ENCODE measurements at regions not wholly inside any gene's neighbourhood (a gene's known extent, or its start where the extent isn't known, plus 50 kb on each side); places are given as distances from the start of the nearest gene placed in this dataset.
"Not testable (repeated sequence)": the region's sequence is repeated elsewhere in the genome, so short reads cannot be mapped to it uniquely, and the experiment has no call there.

- TF ChIP-seq POU2F2 (IDR thresholded peaks at IDR 0.05; ENCODE audit: borderline replicate concordance, low read depth, low read length), result peak; percentile 75; the same call in 1 of the 3 replicates
- TF ChIP-seq CBX3 (IDR thresholded peaks at IDR 0.05; ENCODE audit: borderline replicate concordance, low read depth), result no peak
- WGBS (ENCODE audit: insufficient coverage, insufficient replicate concordance, low lambda C conversion rate, missing lambda C conversion rate), result 56% methylated on average over 5 of the region's 5 CpGs
- Histone ChIP-seq H3K36me3 (ENCODE audit: control insufficient read depth in 2 of 2, insufficient read depth in 2 of 2, low read length in 1 of 2) (no peaks in the 10 kb centered on the region), H3K79me2 (ENCODE audit: control insufficient read depth, insufficient read depth, low read length) (no peaks in the 10 kb centered on the region), H3K9me3 (replicated peaks; ENCODE audit: control insufficient read depth, insufficient read depth, low read length) (no peaks in the 10 kb centered on the region), H3K27me3 (replicated peaks in 1 of 2; ENCODE audit: control insufficient read depth in 2 of 2, insufficient read depth in 2 of 2, low read length in 1 of 2) (peaks cover 0 to 4% of the 10 kb centered on the region in 2 experiments; a peak in 2 of 4 replicates), H3K27ac (ENCODE audit: control insufficient read depth, insufficient read depth) (no peak overlapping the region), H3K4me1 (ENCODE audit: control insufficient read depth, insufficient read depth, low read length) (peaks cover 13% of the 10 kb centered on the region), H2AFZ (ENCODE audit: control insufficient read depth, low read depth, low read length) (no peak overlapping the region), H3K9ac (ENCODE audit: control insufficient read depth, insufficient read depth, low read length) (no peak overlapping the region), H4K20me1 (ENCODE audit: control insufficient read depth, insufficient read depth) (no peaks in the 10 kb centered on the region), H3K4me2 (ENCODE audit: control insufficient read depth, insufficient read depth) (no peak overlapping the region), H3K4me3 (no peak overlapping the region)
- in situ Hi-C loops (cut with MboI), result no loop called here
- ATAC-seq, result no peak
- SMC1A ChIA-PET (ENCODE audit: uncharacterized antibody, unreplicated experiment), result interaction anchor here (0.7 to 1.9 kb wide), 5 partner anchors 9 to 172 kb away, joined by 3 to 5 read pairs (median 3); no protein-coding TSS in a partner anchor
- FAIRE-seq, result no peak
- RAD21 ChIA-PET (ENCODE audit: unreplicated experiment), result no interaction called here
- no TSS peak for BruUV-seq (replicated peaks)
- POLR2A ChIA-PET, result no interaction called here
- intact Hi-C loops (cut with micrococcal nuclease; ENCODE audit: unreplicated experiment), result no loop called here
- DNase-seq (ENCODE audit: low read depth, low spot score), result no peak
- CTCF ChIA-PET, result no interaction called here
These were observed 90.7 kb downstream of the GADD45G start for GRCh38 chr9:89695441-89695891.

DNA sequence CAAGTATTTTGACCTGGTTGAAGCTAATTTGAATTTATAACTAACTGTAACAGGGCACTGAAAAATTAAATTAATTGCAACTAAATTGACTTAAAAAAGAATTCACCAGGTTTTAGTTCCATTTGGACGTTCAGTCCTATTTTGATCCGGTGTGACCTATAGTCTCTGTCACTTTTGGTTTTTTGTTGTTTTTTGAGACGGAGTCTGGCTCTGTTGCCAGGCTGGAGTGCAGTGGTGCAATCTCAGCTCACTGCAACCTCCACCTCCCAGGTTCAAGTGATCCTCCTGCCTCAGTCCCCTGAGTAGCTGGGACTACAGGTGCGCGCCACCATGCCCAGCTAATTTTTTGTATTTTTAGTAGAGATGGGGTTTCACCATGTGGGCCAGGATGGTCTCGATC, 91.2 kb downstream of the GADD45G start:
- FAIRE-seq; POLR2A ChIA-PET; H3K79me2 ChIP-seq (ENCODE audit: control insufficient read depth, insufficient read depth, low read length); RAD21 ChIA-PET (ENCODE audit: unreplicated experiment); H4K20me1 ChIP-seq (ENCODE audit: control insufficient read depth, insufficient read depth); H3K9ac ChIP-seq (ENCODE audit: control insufficient read depth, insufficient read depth, low read length); in situ Hi-C loops (cut with MboI); CTCF ChIA-PET; H2AFZ ChIP-seq (ENCODE audit: control insufficient read depth, low read depth, low read length); intact Hi-C loops (cut with micrococcal nuclease; ENCODE audit: unreplicated experiment); H3K36me3 ChIP-seq (ENCODE audit: control insufficient read depth in 2 of 2, insufficient read depth in 2 of 2, low read length in 1 of 2); H3K4me2 ChIP-seq (ENCODE audit: control insufficient read depth, insufficient read depth); BruUV-seq (replicated peaks); H3K27ac ChIP-seq (ENCODE audit: control insufficient read depth, insufficient read depth); H3K9me3 ChIP-seq (replicated peaks; ENCODE audit: control insufficient read depth, insufficient read depth, low read length); H3K4me3 ChIP-seq; ATAC-seq; H3K27me3 ChIP-seq (replicated peaks in 1 of 2; ENCODE audit: control insufficient read depth in 2 of 2, insufficient read depth in 2 of 2, low read length in 1 of 2); DNase-seq (ENCODE audit: low read depth, low spot score): not testable (repeated sequence)
- H3K4me1 ChIP-seq (ENCODE audit: control insufficient read depth, insufficient read depth, low read length), result peaks cover 14% of the 10 kb centered on the region
- 82% methylated on average over 6 of the region's 6 CpGs for WGBS (ENCODE audit: insufficient coverage, insufficient replicate concordance, low lambda C conversion rate, missing lambda C conversion rate)
- SMC1A ChIA-PET (ENCODE audit: uncharacterized antibody, unreplicated experiment), result interaction anchor here (0.7 to 1.9 kb wide), 4 partner anchors 9 to 171 kb away, joined by 3 to 5 read pairs (median 3); no protein-coding TSS in a partner anchor
